ENCODE measurements at regions not wholly inside any gene's neighbourhood (a gene's known extent, or its start where the extent isn't known, plus 50 kb on each side); places are given as distances from the start of the nearest gene placed in this dataset.

GRCh38 chr7:25481891-25482290 is 253.6 kb upstream of the NPVF start:
- TF ChIP-seq CTCF (IDR thresholded peaks at IDR 0.05; ENCODE audit: low read depth, low read length), result no peak
- peak in 1 of 2 donors; percentile 38 for DNase-seq (ENCODE audit: low read depth in 2 of 2)
- H3K4me3 ChIP-seq (replicated peaks in 1 of 2; ENCODE audit: low read depth in 2 of 2, low read length in 2 of 2), result no peak overlapping the region

GRCh38 chr7:25482631-25483030 is 254.3 kb upstream of the NPVF start:
- H3K4me3 ChIP-seq (replicated peaks in 1 of 2; ENCODE audit: low read depth in 2 of 2, low read length in 2 of 2), result no peak overlapping the region
- TF ChIP-seq CTCF (IDR thresholded peaks at IDR 0.05; ENCODE audit: low read depth, low read length), result no peak
- DNase-seq (ENCODE audit: low read depth in 2 of 2), result no peak

GRCh38 chr7:25485026-25485425 is 256.7 kb upstream of the NPVF start:
- TF ChIP-seq CTCF (IDR thresholded peaks at IDR 0.05; ENCODE audit: low read depth, low read length), result no peak
- no peak overlapping the region for H3K4me3 ChIP-seq (replicated peaks in 1 of 2; ENCODE audit: low read depth in 2 of 2, low read length in 2 of 2)
- DNase-seq (ENCODE audit: low read depth in 2 of 2), result no peak

- H3K4me3 ChIP-seq (replicated peaks in 1 of 2; ENCODE audit: low read depth in 2 of 2, low read length in 2 of 2), result no peak overlapping the region
- DNase-seq (ENCODE audit: low read depth in 2 of 2), result peak in 1 of 2 donors; percentile 3
- TF ChIP-seq CTCF (IDR thresholded peaks at IDR 0.05; ENCODE audit: low read depth, low read length), result no peak
Measured at GRCh38 chr7:25486656-25487055, 258.4 kb upstream of the NPVF start.

- DNase-seq (ENCODE audit: low read depth in 2 of 2), result no peak
- TF ChIP-seq CTCF (IDR thresholded peaks at IDR 0.05; ENCODE audit: low read depth, low read length), result no peak
- H3K4me3 ChIP-seq (replicated peaks in 1 of 2; ENCODE audit: low read depth in 2 of 2, low read length in 2 of 2), result no peak overlapping the region
Measured at GRCh38 chr7:25493805-25494366, 265.6 kb upstream of the NPVF start.

- TF ChIP-seq CTCF (IDR thresholded peaks at IDR 0.05; ENCODE audit: low read depth, low read length), result no peak
- no peak overlapping the region for H3K4me3 ChIP-seq (replicated peaks in 1 of 2; ENCODE audit: low read depth in 2 of 2, low read length in 2 of 2)
- DNase-seq (ENCODE audit: low read depth in 2 of 2), result no peak
Measured at GRCh38 chr7:25494896-25495295, 266.6 kb upstream of the NPVF start.
